Bronchial epithelial cell (primary cell): ENCODE measurements at regions not wholly inside any gene's neighbourhood (a gene's known extent, or its start where the extent isn't known, plus 50 kb on each side); places are given as distances from the start of the nearest gene placed in this dataset.
"Not testable (repeated sequence)": the region's sequence is repeated elsewhere in the genome, so short reads cannot be mapped to it uniquely, and the experiment has no call there.

Source experiments
- DNase-seq: peaks from one replicate; pipeline ENCODE4 v3.0.0-alpha.2; 2010; ENCODE audit warnings: low read depth
- FAIRE-seq: peaks from 2 replicates; lab custom pipeline; 2011; peaks lifted over from hg19 to GRCh38; lab: Jason Lieb, UNC
- H3K27me3 ChIP-seq: 2 replicates; pipeline ENCODE4 v1.5.1; 2011; ENCODE audit warnings: low read length; ENCODE audit not compliant: control insufficient read depth, insufficient read depth
- H3K36me3 ChIP-seq: 2 replicates; pipeline ENCODE4 v1.5.1; 2011; ENCODE audit warnings: low read length; ENCODE audit not compliant: control insufficient read depth, insufficient read depth
- H3K4me3 ChIP-seq: 2 replicates; pipeline ENCODE4 v1.5.1; 2011; ENCODE audit warnings: mild to moderate bottlenecking, low read depth, low read length, control low read depth
- CTCF ChIP-seq: IDR thresholded peaks from 2 replicates; pipeline ENCODE4 v1.5.1; 2011; ENCODE audit warnings: mild to moderate bottlenecking, moderate library complexity, low read length, control low read depth, inconsistent platforms; ENCODE audit not compliant: insufficient read depth, severe bottlenecking

DNA sequence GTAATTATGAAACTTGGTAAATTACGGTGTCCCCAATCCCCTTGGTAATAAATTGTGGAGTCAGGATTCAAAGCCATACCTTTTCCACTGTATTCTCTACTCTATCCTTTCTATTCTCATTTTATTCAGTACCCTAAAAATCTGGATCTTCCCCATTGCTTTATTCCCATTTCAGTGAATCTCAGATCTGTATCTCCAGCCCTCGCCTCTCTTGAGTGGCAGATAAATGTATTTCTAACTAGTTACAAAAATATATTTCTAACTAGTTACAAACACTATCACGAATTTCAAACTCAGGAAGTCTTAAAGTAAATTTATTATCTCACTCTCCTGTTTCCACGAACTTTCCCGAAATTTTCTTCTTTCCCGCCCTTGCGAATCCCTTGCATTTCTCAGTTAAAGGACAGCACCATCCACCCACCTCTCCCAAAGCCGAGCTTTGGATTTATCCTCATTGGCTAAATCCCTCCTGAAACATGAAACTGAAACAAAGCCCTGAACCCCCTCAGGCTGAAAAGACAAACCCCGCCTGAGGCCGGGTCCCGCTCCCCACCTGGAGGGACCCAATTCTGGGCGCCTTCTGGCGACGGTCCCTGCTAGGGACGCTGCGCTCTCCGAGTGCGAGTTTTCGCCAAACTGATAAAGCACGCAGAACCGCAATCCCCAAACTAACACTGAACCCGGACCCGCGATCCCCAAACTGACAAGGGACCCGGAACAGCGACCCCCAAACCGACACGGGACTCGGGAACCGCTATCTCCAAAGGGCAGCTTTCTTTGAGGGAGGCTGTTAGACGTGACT is 164.3 kb upstream of the PABPC3 start:
- no peak overlapping the region for H3K4me3 ChIP-seq
- no peaks in the 10 kb centered on the region for H3K36me3 ChIP-seq
- no peak for FAIRE-seq
- peaks cover 4% of the 10 kb centered on the region for H3K27me3 ChIP-seq
- DNase-seq, result no peak
- TF ChIP-seq CTCF, result no peak

- not testable (repeated sequence) for DNase-seq, H3K27me3 ChIP-seq, H3K4me3 ChIP-seq, H3K36me3 ChIP-seq, FAIRE-seq
These were observed 162.6 kb upstream of the PABPC3 start for GRCh38 chr13:24933106-24934023.

DNA sequence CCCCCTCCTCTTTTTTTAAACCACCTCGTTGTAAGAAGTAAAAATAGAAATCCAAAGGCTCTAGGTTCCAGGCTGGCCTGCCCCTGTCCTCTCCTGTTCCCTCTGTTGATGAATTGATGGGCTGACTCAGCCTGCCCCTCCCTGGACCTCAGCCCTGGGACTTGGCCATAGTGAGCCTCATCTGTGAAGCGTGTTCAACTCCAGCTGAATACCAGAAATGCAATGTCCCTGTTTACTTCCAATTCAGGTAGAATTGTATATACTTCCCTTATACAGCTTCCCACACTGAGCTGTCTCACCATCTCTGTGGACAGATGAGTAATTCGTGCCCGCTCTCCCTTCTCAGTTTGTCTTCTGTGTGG is 161.9 kb upstream of the PABPC3 start:
- not testable (repeated sequence) for H3K4me3 ChIP-seq, H3K36me3 ChIP-seq, H3K27me3 ChIP-seq, DNase-seq, FAIRE-seq

DNA sequence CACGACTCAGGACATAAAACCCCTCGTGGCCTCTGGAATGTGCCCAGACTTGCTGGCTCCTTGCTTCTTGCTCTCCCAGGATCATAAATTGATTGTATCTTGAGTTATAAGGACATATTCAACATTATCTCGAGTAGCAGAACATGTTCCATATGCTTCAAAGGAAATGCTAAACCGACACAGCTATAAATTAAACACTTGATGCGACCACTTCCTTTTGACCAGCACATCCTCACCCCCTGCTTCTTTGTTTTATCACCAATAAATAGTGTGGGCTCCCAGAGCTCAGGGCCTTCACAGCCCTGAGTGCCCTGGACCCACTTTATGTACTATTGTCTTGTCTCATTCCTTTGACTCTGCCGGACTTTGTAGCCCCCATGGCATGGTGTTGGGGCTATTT is 157.0 kb upstream of the PABPC3 start:
- FAIRE-seq, result no peak

DNA sequence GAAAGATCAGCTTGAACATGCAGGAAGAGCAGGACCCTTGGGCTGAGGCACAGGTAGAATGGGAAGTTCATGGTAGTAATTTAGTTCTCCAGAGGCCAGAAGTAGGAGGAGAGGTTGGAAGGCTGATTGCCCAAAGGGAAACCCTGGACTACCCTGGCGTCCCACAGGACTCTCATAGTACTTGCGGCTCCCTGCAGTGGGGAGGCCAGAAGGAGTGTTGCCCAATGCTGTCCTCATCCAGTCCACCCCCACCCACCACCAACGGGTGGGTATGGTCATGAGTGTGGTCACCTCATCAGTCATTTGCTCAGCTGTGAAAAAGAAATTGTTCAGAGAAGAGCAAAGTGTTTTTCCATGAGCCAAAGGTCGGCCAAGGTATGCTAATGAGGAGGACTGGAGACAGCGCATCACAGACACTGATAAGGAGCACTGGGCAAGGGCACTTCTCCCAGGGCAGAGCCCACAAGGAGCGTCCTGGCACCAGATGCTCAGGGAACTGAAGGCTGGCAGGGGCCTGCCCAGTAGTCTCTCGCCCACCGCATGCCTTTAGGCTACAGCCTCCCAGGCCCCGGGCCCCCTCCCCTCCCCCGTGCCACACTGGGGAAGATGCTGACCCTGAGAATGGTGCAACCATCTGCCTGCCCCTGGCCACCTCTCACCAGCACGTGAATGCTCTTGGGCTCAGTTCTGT is 154.8 kb upstream of the PABPC3 start:
- H3K36me3 ChIP-seq, H3K27me3 ChIP-seq, FAIRE-seq, DNase-seq, H3K4me3 ChIP-seq: not testable (repeated sequence)

More for the DNA sequence above, 157.0 kb upstream of the PABPC3 start:
- Histone ChIP-seq H3K36me3 (no peaks in the 10 kb centered on the region), H3K27me3 (no peaks in the 10 kb centered on the region), H3K4me3 (no peak overlapping the region)
- TF ChIP-seq CTCF, result no peak
- no peak for DNase-seq

GRCh38 chr13:24943136-24943535 is 152.8 kb upstream of the PABPC3 start:
- DNase-seq (no peak), FAIRE-seq (no peak)
- Histone ChIP-seq H3K4me3 (no peak overlapping the region), H3K36me3 (no peaks in the 10 kb centered on the region), H3K27me3 (no peaks in the 10 kb centered on the region)
- TF ChIP-seq CTCF, result no peak

GRCh38 chr13:24944073-24944472 is 151.9 kb upstream of the PABPC3 start:
- FAIRE-seq, DNase-seq: not testable (repeated sequence)

DNA sequence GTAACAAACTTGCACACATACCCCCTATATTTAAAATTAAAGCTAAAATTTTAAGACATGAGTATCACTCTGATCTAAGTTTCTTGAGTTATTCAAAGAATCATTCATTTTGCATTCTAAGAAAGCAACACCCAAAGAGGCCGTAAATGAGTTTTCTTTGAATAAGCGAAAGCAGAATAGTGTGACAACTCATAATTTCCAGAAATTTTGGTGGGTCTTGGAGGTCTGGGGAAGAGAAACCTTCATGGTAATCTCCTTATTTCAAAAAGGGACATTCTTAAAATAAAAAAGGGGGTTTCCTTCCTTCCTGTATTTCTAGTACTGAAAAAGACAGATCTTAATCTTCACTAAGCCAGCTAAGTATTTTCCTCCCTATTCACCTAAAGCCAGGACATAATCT is 147.0 kb upstream of the PABPC3 start:
- H3K27me3 ChIP-seq, H3K36me3 ChIP-seq, DNase-seq, FAIRE-seq, H3K4me3 ChIP-seq: not testable (repeated sequence)

More at GRCh38 chr13:24944073-24944472, 151.9 kb upstream of the PABPC3 start:
- not testable (repeated sequence) for H3K36me3 ChIP-seq, H3K4me3 ChIP-seq, H3K27me3 ChIP-seq

DNA sequence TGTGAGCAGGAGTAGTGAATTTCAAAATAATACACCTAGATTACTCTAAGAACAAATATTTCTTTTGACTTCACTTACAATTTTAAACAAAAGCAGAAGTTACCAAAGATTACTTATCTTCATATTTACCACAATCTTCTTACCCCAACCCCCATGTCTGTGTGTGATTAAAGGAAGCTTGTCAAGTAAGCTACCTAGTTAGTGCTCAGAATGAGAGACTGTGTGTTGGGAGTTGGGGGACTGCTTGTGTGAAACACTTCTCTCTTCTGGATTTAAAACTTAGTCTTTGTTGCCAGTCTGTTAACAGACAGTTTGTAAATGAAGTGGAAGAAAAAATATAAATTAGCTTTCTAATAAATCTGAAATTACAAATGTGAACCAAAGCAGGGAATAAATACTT is 145.3 kb upstream of the PABPC3 start:
- not testable (repeated sequence) for FAIRE-seq, DNase-seq, H3K27me3 ChIP-seq, H3K4me3 ChIP-seq, H3K36me3 ChIP-seq

- H3K4me3 ChIP-seq, result peak overlapping the region; percentile 25
- FAIRE-seq, DNase-seq, H3K27me3 ChIP-seq, H3K36me3 ChIP-seq: not testable (repeated sequence)
These were observed 128.0 kb upstream of the PABPC3 start for GRCh38 chr13:24967970-24968369.
